NCI-H460 (cell line): ENCODE measurements at regions not wholly inside any gene's neighbourhood (a gene's known extent, or its start where the extent isn't known, plus 50 kb on each side); places are given as distances from the start of the nearest gene placed in this dataset.

Source experiments
- DNase-seq: peaks from one replicate; pipeline ENCODE4 v3.0.0-alpha.2; 2016; ENCODE audit warnings: low read depth; ENCODE audit errors: extremely low read depth

DNA sequence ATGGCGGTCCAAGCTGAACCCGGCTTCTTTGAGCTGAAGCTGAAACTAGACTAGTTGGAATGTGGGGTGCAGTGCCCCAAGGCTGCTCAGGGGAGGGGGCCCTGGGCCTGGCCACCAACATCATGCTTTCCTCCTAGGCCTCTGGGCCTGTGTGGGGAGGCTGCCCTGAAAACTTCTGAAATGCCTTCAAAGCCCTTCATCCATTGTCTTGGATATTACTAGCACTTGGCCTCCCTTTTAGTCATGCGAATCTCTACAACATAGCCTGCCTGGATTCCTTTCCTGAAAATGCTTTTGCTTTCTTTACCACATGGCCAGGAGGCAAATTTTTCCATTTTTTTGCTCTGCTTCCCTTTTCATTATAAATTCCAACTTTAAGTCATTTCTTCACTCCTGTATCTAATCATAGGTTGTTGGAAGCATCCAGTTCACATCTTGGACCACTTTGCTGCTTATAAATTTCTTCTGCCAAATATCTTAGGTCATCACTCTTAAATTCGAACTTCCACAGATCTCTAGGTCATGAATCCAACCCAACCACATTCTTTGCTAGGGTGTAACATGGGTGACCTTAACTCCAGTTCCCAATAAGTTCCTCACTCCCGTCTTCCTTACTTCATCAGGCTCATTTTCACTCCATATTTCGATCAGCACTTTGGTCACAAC, 103.4 kb downstream of the DDIT4L start:
- no peak for DNase-seq

DNA sequence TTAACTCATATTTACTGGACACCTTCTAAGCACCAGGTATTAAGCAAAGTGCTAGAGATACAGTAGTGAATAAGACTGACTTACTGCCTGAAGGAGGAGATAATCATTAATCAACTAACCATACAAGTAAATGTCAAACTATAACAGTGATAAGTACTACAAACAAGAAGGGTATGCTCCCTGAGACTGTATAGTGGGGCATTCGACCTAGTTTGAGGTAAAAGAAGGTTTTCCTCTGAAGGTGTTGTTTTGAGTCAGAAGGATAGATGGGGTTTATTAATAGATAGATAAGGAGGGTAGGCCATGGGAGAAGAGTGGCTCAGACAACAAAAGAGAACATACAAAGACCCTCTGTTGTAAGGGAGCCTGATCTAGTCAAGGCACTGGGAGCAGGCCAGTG, 105.4 kb downstream of the DDIT4L start:
- no peak for DNase-seq

DNA sequence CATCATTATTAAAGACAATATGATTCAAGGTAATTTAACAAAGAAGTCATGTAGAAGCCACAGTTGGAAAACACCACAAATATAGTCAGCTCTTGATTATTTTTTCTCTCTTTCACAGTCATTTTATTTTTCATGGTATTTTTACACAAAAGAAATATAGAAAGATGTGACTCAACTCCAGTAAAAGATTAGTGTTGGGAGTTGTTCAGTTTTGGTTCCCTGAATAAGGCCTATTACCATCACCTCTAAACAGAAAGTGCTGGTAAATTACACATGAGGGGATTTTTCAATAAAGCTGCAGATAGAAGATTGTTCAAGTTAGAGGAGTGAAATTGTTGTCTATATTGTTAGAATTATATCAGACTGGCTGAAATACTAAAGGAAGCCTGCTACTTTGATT, 107.0 kb downstream of the DDIT4L start:
- no peak for DNase-seq

DNA sequence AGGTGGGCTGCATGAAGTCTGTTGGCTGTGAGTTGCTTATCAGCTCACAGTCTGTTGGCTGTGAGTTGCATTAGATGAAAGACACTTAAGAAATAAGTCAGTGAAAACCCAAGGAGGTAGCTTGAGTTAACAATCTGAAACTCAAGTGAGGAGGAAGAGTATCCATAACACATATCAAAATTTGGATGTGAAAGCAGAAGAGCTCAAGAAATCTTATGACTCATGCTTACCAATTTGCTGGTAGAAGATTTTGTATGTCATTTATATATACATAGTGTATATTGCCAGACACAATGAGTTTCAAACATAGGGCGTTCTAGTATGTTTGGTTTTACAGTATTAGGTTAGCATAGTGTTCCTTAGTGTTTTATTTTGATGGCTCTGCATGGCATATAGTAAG, 107.4 kb downstream of the DDIT4L start:
- DNase-seq, result no peak

DNA sequence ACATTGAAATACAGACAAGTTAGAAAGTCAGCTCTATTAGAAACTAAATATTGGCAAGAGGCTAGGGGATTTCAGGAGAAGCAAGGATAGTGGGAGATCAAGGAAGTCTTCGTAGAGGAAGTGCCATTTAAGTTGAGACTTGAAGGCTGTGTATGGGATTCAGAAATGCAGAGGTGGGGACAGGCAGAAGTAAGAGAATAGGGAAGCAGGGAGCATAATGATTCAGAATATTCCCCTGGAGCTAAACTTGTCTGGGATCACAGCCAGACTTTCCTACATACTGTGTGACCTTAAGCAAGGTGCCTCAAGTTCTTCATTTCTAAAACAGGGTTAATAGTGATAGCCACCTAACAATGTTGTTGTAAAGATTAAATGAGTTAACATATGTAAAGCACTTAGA, 108.8 kb downstream of the DDIT4L start:
- DNase-seq, result no peak

DNA sequence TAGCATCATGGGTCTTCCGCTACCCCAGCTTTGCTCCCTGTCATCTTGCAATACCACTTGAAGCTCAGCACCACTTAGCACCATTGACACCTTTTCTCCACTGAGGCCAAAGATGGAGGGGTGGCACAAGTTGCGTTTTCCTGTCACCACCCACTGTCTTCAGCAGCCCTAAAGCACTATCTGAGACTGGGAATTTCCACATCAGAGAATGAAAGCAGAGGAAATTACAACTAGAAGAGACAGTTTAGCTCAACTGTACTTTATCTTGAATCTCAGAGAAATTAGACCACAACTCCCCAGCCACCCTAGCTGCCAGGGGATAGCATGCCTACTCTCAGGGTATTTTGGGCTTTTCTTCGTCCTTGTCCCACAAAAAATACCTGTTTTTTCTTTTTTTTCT, 111.0 kb downstream of the DDIT4L start:
- DNase-seq, result no peak

DNA sequence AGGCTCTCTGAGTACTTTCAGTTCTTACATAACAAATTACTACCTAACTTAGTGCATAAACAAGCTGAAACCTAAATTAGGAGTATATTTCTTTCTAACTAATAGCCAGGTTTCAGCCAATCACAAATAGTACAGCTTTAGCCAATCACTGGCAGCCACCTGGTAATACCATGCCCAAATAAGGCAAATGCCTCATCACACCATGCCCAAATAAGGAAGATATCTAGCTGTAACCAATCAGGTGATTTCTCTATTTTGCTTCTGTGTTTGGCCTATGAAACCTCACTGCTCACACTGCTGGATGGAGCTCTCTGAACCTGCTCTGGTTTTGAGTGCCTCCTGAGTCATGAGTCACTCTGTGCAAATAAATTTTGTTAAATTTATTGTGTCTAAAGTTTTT, 113.5 kb downstream of the DDIT4L start:
- no peak for DNase-seq

DNA sequence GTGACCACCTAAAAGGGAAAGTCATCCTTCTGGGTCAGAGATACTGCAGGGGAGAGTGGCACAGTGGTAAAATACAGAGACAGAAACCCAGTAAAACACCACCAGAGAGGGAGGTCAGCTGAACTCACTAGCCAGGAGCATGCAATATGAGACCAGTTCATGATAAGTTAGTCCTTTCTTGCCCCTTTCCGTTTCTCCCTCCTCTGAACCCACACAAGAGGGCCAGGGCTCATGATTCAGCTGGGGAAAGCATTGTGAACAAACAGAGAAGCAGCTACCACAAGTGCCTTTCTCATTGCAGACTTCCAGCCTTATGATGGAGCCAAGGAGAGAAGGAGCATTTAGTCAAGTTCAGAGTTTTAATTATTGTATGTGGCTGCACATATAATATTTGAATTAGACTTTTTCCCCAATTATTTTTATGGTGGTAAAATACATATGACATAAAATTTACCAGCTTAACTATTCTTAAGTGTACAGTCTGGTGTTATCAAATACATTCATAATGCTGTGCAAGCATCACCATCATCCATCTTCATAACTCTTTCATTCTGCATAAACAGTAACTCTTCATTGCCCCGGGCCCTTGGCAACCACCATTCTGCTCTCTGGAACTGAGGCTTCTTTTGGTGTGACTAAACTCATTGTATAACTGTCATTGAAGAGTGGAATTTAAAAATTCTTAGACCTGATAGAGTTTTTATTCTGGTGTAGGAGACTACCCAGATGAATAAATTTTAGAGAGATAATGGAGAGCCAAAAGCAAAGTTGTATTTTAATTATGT, 114.6 kb downstream of the DDIT4L start:
- DNase-seq, result no peak

DNA sequence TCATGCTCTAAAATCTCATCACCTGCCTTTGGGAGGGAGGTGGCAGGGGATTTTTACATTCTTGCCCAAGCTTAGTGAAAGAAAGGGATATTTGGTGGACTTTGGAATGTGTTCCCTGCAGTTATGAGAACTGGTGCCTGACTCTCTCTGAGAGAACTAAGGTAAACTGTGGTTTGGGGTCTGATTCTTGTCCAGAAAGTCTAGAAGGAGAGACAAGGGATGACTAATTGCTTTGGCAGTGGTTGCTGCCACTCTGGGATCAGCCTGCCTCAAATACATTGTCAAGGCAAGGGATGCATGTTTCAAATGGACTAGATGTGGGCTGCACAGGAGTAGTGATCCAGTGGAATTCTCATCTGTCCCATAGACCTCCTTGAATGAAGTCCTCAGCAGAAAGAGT, 115.2 kb downstream of the DDIT4L start:
- no peak for DNase-seq

DNA sequence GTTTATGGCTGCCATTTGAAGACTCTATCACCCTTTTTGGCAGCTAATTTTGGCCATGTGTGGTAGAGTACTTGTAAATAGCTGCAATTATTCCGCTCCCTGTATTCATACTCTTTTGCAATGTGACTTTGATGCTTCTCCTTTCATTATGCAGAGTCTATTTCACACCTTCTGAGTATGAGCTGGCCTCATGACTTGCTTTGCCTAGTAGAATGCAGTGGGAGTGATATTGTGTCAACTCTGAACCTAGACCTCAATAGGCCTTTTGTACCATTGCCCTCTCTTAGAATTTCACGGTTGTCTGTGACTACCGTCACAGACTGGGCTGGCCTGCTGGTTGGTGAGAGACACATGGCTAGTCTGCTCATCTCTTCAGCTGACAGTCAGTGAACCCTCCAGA, 118.8 kb downstream of the DDIT4L start:
- DNase-seq, result peak; percentile 74

DNA sequence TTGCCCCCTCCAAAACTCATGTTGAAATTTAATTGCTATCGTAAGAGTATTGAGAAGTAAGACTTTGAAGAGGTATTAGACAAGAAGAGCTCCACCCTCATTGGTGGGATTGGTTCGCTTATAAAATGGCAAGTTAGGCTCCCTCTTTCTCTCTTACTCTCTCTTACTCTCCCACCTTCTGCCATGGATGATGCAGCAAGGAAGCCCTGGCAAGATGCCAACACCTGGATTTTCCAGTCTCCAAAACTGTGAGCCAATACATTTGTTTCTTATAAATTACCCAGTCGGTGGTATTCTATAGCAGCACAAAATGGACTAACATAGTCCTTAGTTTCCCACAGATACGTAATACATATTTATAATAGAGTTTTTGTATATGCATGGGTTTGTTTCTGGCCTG, 119.4 kb downstream of the DDIT4L start:
- DNase-seq, result no peak

DNA sequence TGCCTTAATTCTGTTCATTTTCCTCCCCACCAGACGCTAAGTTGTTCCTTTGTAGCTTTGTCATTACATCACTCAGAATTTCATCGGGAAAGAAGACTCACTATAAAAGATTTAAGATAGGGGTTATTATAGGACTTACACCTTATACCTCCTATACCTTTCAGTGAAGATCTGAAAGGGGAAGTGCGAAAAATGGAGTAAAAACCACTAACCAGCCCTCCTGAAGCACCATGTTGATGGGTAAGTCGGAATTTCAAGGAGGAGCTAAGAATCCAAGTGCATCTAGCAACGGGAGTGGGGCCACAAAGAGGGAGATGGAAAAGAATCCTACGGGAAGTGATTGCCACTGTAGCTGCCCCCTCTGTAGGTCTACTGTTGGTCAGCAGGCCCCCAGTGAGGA, 119.1 kb upstream of the H2AZ1 start:
- no peak for DNase-seq

DNA sequence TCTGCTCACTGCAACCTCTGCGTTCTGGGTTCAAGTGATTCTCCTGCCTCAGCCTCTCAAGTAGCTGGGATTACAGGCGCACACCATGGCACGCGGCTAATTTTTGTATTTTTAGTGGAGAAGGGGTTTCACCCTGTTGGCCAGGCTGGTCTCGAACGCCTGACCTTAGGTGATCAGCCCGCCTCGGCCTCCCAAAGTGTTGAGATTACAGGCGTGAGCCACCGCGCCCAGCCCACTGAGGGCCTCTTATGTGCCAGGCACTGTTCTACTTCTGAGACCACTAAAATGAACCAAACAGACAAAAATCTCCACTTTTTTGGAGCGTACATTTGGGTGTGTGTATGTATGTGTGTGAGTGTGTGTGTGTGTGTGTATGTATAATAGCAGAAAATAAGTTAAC, 117.2 kb upstream of the H2AZ1 start:
- no peak for DNase-seq

DNA sequence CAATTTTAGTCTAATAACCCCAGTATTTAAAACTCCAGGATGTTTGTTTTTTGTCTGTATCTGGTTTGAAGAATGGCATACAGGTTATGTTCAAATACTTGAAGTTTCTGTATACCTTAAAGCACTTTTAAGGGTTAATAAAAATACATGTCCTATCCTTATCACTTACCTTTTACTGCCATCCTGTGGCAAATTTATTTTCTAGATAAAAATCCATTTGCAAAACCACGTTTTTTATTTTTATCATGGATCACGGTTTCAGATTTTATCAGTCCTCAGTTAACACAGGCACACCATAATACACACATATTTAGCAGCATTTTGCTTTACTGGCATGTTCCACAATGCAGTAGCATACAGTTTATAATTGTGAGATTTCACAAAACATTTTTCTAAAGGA, 113.3 kb upstream of the H2AZ1 start:
- DNase-seq, result no peak

DNA sequence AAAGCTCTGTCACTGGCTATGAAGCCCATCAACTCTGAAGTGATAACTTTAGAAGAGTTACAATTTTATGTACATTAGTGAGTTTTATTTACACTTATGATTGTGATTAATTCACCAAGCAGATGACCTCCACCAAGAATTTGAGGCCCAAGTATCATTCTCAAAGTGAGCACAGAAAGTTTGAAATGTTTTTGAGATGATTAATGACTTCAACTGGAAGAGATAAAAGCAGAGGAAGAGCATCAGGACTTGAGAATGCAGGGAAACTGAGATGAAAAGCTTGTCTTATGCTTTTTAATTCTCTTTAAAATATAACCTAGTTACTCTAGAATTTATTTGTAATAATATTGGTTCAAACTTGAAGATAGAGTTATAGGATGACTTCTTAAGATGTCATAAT, 112.8 kb upstream of the H2AZ1 start:
- DNase-seq, result no peak

DNA sequence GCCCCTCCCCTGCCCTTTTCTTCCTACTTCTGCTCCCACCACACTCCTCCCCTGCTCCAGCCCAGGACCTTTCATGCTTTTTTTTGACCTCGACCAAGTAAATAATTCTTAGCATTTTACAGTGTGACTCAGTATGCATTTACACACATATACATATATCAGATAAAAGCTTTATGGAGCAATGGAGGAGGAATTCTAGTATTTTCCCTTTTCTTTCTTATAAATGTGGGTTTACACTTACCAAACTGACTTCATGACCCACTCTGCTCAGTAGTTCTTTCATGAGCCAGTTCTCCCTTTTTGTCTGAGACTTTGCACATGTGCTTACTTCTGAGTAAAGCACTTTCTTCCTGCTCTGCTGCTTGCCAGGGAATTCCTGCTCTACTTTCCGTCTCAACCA, 111.8 kb upstream of the H2AZ1 start:
- DNase-seq, result no peak

DNA sequence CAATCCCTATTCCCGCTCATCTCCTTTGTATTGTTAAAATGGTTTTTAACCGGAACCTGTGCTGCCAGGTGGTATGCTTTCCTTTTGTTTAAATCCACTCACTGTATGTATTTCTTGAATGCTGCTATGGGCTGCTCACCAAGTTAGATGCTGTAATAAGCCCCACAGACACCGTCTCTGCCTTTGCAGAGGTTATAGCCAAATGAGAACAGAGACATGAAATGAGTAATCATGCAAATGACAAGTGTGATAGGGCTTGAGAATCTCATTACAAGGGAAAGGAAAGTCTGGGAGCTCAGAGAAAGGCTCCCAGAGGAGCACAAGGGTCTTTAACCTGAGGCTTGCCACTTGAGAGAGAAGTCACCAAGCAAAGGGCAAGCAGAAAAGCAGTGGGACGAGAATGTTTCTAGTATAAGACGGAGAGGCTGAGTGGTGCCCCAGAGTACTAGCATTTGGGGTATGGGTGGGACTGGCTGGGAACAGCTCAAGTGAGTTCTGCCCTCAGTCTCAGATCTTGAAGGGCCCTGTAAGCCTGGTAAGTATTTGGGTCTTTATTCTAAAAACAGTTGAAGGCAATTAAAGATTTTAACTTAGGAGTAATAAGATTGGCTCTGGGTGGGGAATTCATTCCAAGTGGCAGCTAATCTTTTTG, 110.8 kb upstream of the H2AZ1 start:
- DNase-seq, result no peak

DNA sequence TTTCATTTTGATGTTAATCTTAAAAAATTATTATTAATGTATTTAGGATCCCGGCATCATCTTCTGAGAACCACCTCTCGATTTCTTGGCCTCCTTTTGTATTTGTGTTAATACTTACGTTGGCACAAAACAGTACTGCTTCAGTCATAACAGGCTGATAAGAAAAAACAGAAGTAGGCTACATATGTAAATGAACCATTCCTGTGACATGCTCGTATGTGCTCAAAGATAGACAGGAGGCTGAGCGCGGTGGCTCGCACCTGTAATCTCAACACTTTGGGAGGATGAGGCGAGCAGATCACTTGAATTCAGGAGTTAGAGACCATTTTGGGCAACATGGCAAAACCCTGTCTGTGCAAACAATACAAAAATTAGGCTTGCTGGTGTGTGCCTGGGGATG, 109.4 kb upstream of the H2AZ1 start:
- no peak for DNase-seq

DNA sequence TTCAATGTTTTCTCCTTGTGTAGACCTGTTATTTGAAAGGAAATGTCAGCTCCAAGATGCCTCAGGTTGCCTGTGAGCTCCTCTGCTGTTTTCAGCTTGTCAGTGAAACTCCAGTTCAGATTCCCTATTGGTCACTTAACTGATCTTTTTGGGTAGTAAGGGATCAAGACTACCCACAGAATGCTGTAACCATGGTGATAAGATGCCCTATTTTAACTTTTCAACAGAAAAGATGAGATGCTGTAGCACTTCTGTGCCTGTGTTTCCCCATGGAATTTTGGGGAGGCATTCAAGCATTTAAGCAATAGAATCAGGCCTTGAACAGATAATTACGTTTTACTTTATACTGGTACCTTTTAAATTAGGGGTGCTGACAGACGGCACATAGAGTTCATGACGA, 106.6 kb upstream of the H2AZ1 start:
- DNase-seq, result no peak

DNA sequence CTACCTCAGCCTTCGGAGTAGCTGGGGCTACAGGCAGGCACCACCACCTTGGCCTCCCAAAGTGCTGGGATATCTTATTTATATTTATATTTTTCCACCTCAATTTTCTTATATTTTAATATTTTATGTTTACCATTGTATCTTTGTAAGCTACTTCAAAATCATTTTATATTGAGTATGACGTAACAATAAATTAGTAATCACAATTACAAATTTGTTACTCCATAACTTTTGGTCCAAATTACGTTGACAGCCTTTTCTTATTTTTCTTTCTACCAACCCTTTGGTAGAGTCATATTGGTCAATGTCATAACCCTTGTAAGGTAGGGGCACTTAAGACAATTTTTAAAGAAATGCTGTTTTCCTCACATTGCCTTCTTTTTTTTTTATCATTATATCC, 104.0 kb upstream of the H2AZ1 start:
- DNase-seq, result no peak

DNA sequence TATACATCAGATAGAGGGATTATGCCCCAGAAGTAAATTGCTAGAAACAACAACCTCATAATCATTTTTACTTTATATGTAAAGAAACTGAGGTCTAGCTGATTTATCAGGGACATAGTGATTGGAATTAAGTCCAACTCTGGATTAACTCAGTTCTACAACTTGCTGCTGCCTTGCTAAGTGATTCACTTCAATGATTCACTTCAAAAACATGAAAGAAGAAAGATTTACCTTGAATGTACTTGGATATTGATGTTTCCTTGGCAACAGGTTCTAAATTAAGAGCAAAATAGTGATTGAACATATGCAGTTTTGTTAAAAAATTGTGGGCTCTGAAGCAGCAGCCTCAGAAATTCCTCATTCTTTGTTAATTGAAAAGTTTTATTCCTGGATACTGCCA, 99.8 kb upstream of the H2AZ1 start:
- DNase-seq, result no peak

DNA sequence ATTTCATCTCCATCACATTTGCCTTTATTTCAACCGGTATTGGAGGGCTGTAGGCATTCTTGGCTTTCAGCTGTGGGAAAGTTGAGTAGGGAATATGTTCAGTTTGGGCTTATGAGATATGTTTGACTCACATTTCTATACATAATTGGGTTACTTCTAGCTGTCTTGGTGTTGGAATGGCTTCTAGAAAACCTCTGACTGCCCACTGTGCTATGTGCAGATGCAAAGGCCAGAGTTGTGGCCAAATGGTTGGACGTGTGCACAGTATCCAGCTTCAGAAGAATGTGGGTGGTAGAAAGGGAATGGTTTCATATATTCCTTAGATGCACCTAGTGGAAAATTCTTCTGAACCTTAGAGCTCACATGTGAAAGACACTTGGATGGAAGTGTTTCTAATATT, 92.6 kb upstream of the H2AZ1 start:
- DNase-seq, result no peak
